Thyroid gland (tissue), 4 donors: ENCODE measurements at regions not wholly inside any gene's neighbourhood (a gene's known extent, or its start where the extent isn't known, plus 50 kb on each side); places are given as distances from the start of the nearest gene placed in this dataset.
"Not testable (repeated sequence)": the region's sequence is repeated elsewhere in the genome, so short reads cannot be mapped to it uniquely, and the experiment has no call there.

ENCODE experiments used
- DNase-seq, 2 donors: peaks; one replicate each; pipeline ENCODE4 v3.0.0-alpha.2; 2019
- H3K27ac ChIP-seq, 3 donors: fragments of 200-600 bp; sonication (generic); 1 replicate in 2 of 3; 2 replicates in 1 of 3; pipeline ENCODE4 v1.5.1; 2016 to 2019; ENCODE audit warnings: mild to moderate bottlenecking in 1 of 3, moderate library complexity in 1 of 3
- H3K27me3 ChIP-seq: fragments of 200-600 bp; sonication (generic); one replicate; pipeline ENCODE4 v1.5.1; 2019
- H3K36me3 ChIP-seq, 2 donors: fragments of 200-600 bp; sonication (generic); one replicate each; pipeline ENCODE4 v1.5.1; 2016 to 2019
- H3K4me1 ChIP-seq, 2 donors: fragments of 200-600 bp; sonication (generic); one replicate each; pipeline ENCODE4 v1.5.1; 2017 to 2019
- H3K4me3 ChIP-seq, 3 donors: fragments of 200-600 bp; sonication (generic); replicated peaks in 1 of 3; 1 replicate in 2 of 3; 2 replicates in 1 of 3; pipeline ENCODE4 v1.5.1; 2016; ENCODE audit warnings: mild to moderate bottlenecking in 1 of 3
- H3K9me3 ChIP-seq: fragments of 200-600 bp; sonication (generic); one replicate; pipeline ENCODE4 v1.5.1; 2017
- CTCF ChIP-seq, 6 experiments: fragments of 200-600 bp in 3 of 6; fragments of 450-650 bp in 3 of 6; sonication (generic) in 3 of 6; IDR thresholded peaks; one replicate each; pipeline ENCODE4 v1.5.1; 2016 to 2019; ENCODE audit warnings: antibody characterized with exemption in 6 of 6, mild to moderate bottlenecking in 2 of 6, inconsistent platforms in 1 of 6, moderate library complexity in 1 of 6
- POLR2A ChIP-seq, 2 donors: fragments of 450-650 bp; IDR thresholded peaks; one replicate each; pipeline ENCODE4 v1.6.1; 2017; ENCODE audit warnings: antibody characterized with exemption in 2 of 2, mild to moderate bottlenecking in 2 of 2, moderate library complexity in 1 of 2
- WGBS, 2 donors: methylation state at CpG; one replicate each; pipeline ENCODE4 v1.1.5; 2017; 5-methylcytosine and 5-hydroxymethylcytosine counted together
- intact Hi-C: fragments of 100-400 bp; cut with DNase I; formaldehyde crosslinking; loops from one replicate; pipeline ENCODE4 v1.15.1; 2023

GRCh38 chr6:169118346-169118830, 135.3 kb downstream of the THBS2 start:
- intact Hi-C loops = no loop called here
- no peak overlapping the region for H3K4me3 ChIP-seq
- no peaks in the 10 kb centered on the region for H3K36me3 ChIP-seq
- no peak overlapping the region for H3K27ac ChIP-seq
- H3K27me3 ChIP-seq = no peaks in the 10 kb centered on the region
- H3K9me3 ChIP-seq = no peaks in the 10 kb centered on the region
- WGBS, 2 donors = 87 to 88% methylated on average over 7 of the region's 7 CpGs
- no peak for TF ChIP-seq CTCF (IDR thresholded peaks at IDR 0.05)
- TF ChIP-seq POLR2A (IDR thresholded peaks at IDR 0.05) = no peak
- no peaks in the 10 kb centered on the region for H3K4me1 ChIP-seq
- DNase-seq = no peak

GRCh38 chr6:169117663-169118062, 136.0 kb downstream of the THBS2 start:
- H3K27ac ChIP-seq = no peak overlapping the region
- H3K36me3 ChIP-seq = no peaks in the 10 kb centered on the region
- no peaks in the 10 kb centered on the region for H3K9me3 ChIP-seq
- H3K27me3 ChIP-seq = no peaks in the 10 kb centered on the region
- intact Hi-C loops = no loop called here
- DNase-seq = no peak
- H3K4me3 ChIP-seq = no peak overlapping the region
- no peaks in the 10 kb centered on the region for H3K4me1 ChIP-seq
- WGBS, 2 donors = 90 to 91% methylated on average over 7 of the region's 7 CpGs
- TF ChIP-seq POLR2A (IDR thresholded peaks at IDR 0.05) = no peak
- TF ChIP-seq CTCF (IDR thresholded peaks at IDR 0.05) = no peak

- DNase-seq = no peak
- Histone ChIP-seq H3K9me3 (no peaks in the 10 kb centered on the region), H3K27me3 (no peaks in the 10 kb centered on the region), H3K27ac (no peak overlapping the region), H3K36me3 (no peaks in the 10 kb centered on the region), H3K4me3 (no peak overlapping the region), H3K4me1 (no peaks in the 10 kb centered on the region)
- intact Hi-C loops = no loop called here
- no peak for TF ChIP-seq POLR2A (IDR thresholded peaks at IDR 0.05)
- TF ChIP-seq CTCF (IDR thresholded peaks at IDR 0.05) = no peak
- WGBS, 2 donors = 72 to 80% methylated on average over 3 of the region's 3 CpGs
Observed at GRCh38 chr6:169115632-169116031, 138.0 kb downstream of the THBS2 start.

GRCh38 chr6:169114632-169115031, 139.0 kb downstream of the THBS2 start:
- H3K27ac ChIP-seq, H3K27me3 ChIP-seq, H3K4me3 ChIP-seq, H3K36me3 ChIP-seq, H3K9me3 ChIP-seq, H3K4me1 ChIP-seq, DNase-seq, intact Hi-C loops: not testable (repeated sequence)
- WGBS, 2 donors = 71 to 80% methylated on average over 8 of the region's 8 CpGs

GRCh38 chr6:169112483-169113320, 140.9 kb downstream of the THBS2 start:
- 60 to 65% methylated on average over 10 of the region's 10 CpGs for WGBS, 2 donors
- no peaks in the 10 kb centered on the region for H3K4me1 ChIP-seq

More at GRCh38 chr6:169112483-169113320, 140.9 kb downstream of the THBS2 start:
- H3K36me3 ChIP-seq = no peaks in the 10 kb centered on the region
- no peak for DNase-seq
- no peaks in the 10 kb centered on the region for H3K9me3 ChIP-seq
- TF ChIP-seq CTCF (IDR thresholded peaks at IDR 0.05) (no peak), POLR2A (IDR thresholded peaks at IDR 0.05) (no peak)
- intact Hi-C loops = no loop called here
- no peak overlapping the region for H3K4me3 ChIP-seq
- H3K27me3 ChIP-seq = no peaks in the 10 kb centered on the region
- H3K27ac ChIP-seq = no peak overlapping the region
